HUES64 (cell line): ENCODE measurements at regions not wholly inside any gene's neighbourhood (a gene's known extent, or its start where the extent isn't known, plus 50 kb on each side); places are given as distances from the start of the nearest gene placed in this dataset.
"Not testable (repeated sequence)": the region's sequence is repeated elsewhere in the genome, so short reads cannot be mapped to it uniquely, and the experiment has no call there.

ENCODE experiments used
- H3K27ac ChIP-seq: 2 replicates; pipeline ENCODE4 v1.7.0; 2013; ENCODE audit warnings: low read depth, low read length, inconsistent platforms
- H3K27me3 ChIP-seq: 2 replicates; pipeline ENCODE4 v1.6.1; 2013; ENCODE audit warnings: mild to moderate bottlenecking, low read length; ENCODE audit not compliant: insufficient read depth
- H3K36me3 ChIP-seq: 2 replicates; pipeline ENCODE4 v1.6.1; 2013; ENCODE audit warnings: mild to moderate bottlenecking, low read length; ENCODE audit not compliant: insufficient read depth
- H3K4me1 ChIP-seq: 2 replicates; pipeline ENCODE4 v1.6.1; 2013; ENCODE audit warnings: mild to moderate bottlenecking, low read length, moderate library complexity; ENCODE audit not compliant: insufficient read depth
- H3K4me3 ChIP-seq: 2 replicates; pipeline ENCODE4 v1.5.1; 2013; ENCODE audit warnings: mild to moderate bottlenecking, low read length, moderate library complexity
- H3K9ac ChIP-seq: 2 replicates; pipeline ENCODE4 v1.6.1; 2013; ENCODE audit warnings: mild to moderate bottlenecking, low read depth, low read length
- H3K9me3 ChIP-seq: 2 replicates; pipeline ENCODE4 v1.6.1; 2013; ENCODE audit warnings: low read depth, low read length; ENCODE audit not compliant: insufficient read depth
- WGBS: fragments of 150-250, 120-280 bp; methylation state at CpG from one replicate; pipeline ENCODE4 v1.1.7; 2013; ENCODE audit warnings: missing lambda C conversion rate; 5-methylcytosine and 5-hydroxymethylcytosine counted together

GRCh38 chr12:97876780-97877179, 414.2 kb downstream of the RMST start:
- H3K27ac ChIP-seq: no peak overlapping the region
- H3K36me3 ChIP-seq: no peaks in the 10 kb centered on the region
- no peak overlapping the region for H3K9ac ChIP-seq
- H3K9me3 ChIP-seq: no peaks in the 10 kb centered on the region
- no peak overlapping the region for H3K4me3 ChIP-seq
- no peaks in the 10 kb centered on the region for H3K4me1 ChIP-seq
- no peaks in the 10 kb centered on the region for H3K27me3 ChIP-seq
- WGBS: 84% methylated on average over 3 of the region's 4 CpGs

- no peak overlapping the region for H3K9ac ChIP-seq
- H3K4me1 ChIP-seq: no peaks in the 10 kb centered on the region
- H3K36me3 ChIP-seq: no peaks in the 10 kb centered on the region
- H3K4me3 ChIP-seq: no peak overlapping the region
- H3K27ac ChIP-seq: no peak overlapping the region
- no peaks in the 10 kb centered on the region for H3K9me3 ChIP-seq
- H3K27me3 ChIP-seq: no peaks in the 10 kb centered on the region
Observed at GRCh38 chr12:97877404-97877803, 414.8 kb downstream of the RMST start.

GRCh38 chr12:97886511-97887176, 424.0 kb downstream of the RMST start:
- WGBS: 97% methylated on average over 3 of the region's 4 CpGs
- H3K27ac ChIP-seq: no peak overlapping the region
- no peak overlapping the region for H3K4me3 ChIP-seq
- H3K9ac ChIP-seq: no peak overlapping the region
- peaks cover 11% of the 10 kb centered on the region for H3K4me1 ChIP-seq
- no peaks in the 10 kb centered on the region for H3K27me3 ChIP-seq
- no peaks in the 10 kb centered on the region for H3K36me3 ChIP-seq
- H3K9me3 ChIP-seq: no peaks in the 10 kb centered on the region

DNA sequence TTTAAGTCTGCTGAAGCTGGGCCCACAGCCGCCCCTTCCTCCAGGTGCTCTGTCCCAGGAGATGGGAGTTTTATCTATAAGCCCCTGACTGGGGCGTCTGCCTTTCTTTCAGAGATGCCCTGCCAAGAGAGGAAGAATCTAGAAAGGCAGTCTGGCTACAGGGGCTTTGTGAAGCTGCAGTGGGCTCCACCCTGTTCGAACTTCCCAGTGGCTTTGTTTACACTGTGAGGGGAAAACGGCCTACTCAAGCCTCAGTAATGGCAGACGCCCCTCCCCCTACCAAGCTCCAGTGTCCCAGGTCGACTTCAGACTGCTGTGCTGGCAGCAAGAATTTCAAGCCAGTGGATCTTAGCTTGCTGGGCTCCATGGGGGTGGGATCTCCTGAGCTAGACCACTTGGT, 435.3 kb downstream of the RMST start:
- 57% methylated on average over 6 of the region's 6 CpGs for WGBS
- not testable (repeated sequence) for H3K36me3 ChIP-seq

GRCh38 chr12:97899529-97899928, 436.9 kb downstream of the RMST start:
- H3K36me3 ChIP-seq: no peaks in the 10 kb centered on the region
- H3K4me1 ChIP-seq: 0 out of 2 replicates have a peak, but pooled peaks cover 2% of the 10 kb centered on the region
- no peak overlapping the region for H3K4me3 ChIP-seq
- H3K9ac ChIP-seq: no peak overlapping the region
- H3K27me3 ChIP-seq: no peaks in the 10 kb centered on the region
- H3K9me3 ChIP-seq: no peaks in the 10 kb centered on the region
- no peak overlapping the region for H3K27ac ChIP-seq

More for the DNA sequence above, 435.3 kb downstream of the RMST start:
- H3K9ac ChIP-seq, H3K4me3 ChIP-seq, H3K9me3 ChIP-seq, H3K27ac ChIP-seq, H3K4me1 ChIP-seq, H3K27me3 ChIP-seq: not testable (repeated sequence)

DNA sequence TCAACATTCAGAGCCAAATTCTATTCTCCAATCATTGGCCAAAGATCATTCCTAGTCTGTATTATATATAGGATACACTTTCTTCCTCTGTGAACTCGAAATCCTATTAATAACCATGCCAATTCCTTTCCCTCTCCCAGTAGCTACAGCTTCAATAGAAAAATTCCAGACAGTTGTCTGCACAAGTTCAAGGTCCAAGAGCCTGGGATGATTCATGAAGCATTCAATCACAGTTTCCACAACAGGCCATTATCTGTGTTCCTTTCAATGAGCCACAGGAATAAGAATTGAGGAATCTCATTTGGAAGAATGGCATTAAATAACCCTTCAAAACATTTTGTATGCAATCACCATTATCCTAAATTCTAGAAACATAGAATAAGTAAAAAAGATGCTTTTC, 437.4 kb downstream of the RMST start:
- no peaks in the 10 kb centered on the region for H3K27me3 ChIP-seq
- no peak overlapping the region for H3K9ac ChIP-seq
- no peaks in the 10 kb centered on the region for H3K9me3 ChIP-seq
- H3K27ac ChIP-seq: no peak overlapping the region
- no peaks in the 10 kb centered on the region for H3K36me3 ChIP-seq
- no peak overlapping the region for H3K4me3 ChIP-seq
- WGBS: 91% methylated on average over 1 of the region's 1 CpG
- 0 out of 2 replicates have a peak, but pooled peaks cover 2% of the 10 kb centered on the region for H3K4me1 ChIP-seq

DNA sequence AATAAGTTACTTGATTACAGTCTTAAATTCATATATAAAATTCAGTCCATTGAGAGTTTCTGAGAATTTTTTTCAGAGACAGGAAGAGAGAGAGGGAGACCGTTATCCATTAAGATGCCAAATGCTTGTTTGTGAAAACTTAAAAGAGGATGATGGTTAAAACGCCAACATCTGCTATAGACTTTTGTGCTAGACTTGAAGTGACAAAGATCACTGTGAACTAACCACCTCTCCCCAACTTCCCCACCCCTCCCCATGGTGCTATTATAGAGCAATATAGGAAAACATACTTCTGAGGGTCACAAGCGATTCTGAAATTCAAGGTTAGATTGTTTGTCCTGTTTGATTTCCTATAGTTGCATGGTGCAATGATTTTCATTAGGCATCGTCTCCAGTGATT, 440.8 kb downstream of the RMST start:
- Histone ChIP-seq H3K4me3 (no peak overlapping the region), H3K36me3 (no peaks in the 10 kb centered on the region), H3K9me3 (no peaks in the 10 kb centered on the region), H3K9ac (no peak overlapping the region), H3K4me1 (0 out of 2 replicates have a peak, but pooled peaks cover under 1% of the 10 kb centered on the region), H3K27ac (no peak overlapping the region), H3K27me3 (no peaks in the 10 kb centered on the region)
- 94% methylated on average over 4 of the region's 4 CpGs for WGBS

GRCh38 chr12:97907504-97907903, 444.9 kb downstream of the RMST start:
- Histone ChIP-seq H3K9ac (no peak overlapping the region), H3K9me3 (no peaks in the 10 kb centered on the region), H3K4me3 (no peak overlapping the region), H3K4me1 (no peaks in the 10 kb centered on the region), H3K27ac (no peak overlapping the region), H3K27me3 (no peaks in the 10 kb centered on the region), H3K36me3 (no peaks in the 10 kb centered on the region)

DNA sequence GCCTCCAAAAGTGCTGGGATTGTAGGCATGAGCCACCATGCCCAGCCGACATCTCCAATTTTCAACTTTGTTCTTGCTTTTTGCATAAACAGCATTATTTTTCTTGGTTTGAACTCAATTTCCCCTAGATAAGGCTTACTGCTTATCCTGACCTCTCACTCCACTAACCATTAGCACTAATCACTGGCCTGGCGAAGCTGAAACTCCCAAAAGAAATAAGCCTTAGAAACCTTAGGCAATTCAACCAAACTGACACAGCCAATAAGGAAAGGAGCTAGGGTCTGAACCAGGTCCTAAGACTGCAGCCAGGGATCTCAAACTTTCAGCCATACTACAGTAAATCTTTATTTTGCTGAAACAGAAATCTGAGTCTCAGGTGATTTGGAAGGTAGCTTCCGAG, 448.0 kb downstream of the RMST start:
- Histone ChIP-seq H3K27ac (no peak overlapping the region), H3K4me3 (no peak overlapping the region), H3K27me3 (no peaks in the 10 kb centered on the region), H3K36me3 (no peaks in the 10 kb centered on the region), H3K9ac (no peak overlapping the region), H3K9me3 (no peaks in the 10 kb centered on the region), H3K4me1 (no peaks in the 10 kb centered on the region)
- 99% methylated on average over 3 of the region's 3 CpGs for WGBS

DNA sequence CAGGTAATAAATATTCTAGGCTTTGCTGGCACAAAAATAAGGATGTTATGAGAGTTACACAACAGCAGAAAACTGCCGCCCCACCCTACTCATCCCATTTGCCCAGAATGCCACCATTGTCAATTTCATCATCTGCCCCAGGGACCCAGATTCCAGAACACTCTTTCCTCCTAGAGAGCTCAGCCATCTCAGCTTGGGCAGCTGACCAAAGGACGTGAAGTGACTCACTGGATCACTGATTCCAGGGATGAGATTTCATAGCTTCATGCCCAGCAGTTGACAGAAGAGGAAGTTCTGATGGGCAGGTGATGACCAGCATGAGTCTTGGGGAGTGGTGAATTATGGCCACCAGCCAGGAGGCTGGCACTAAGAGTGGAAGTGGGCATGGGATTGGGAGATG, 450.3 kb downstream of the RMST start:
- no peaks in the 10 kb centered on the region for H3K27me3 ChIP-seq
- 91% methylated on average over 2 of the region's 2 CpGs for WGBS
- H3K4me3 ChIP-seq: no peak overlapping the region
- H3K9ac ChIP-seq: no peak overlapping the region
- no peak overlapping the region for H3K27ac ChIP-seq
- no peaks in the 10 kb centered on the region for H3K9me3 ChIP-seq
- H3K4me1 ChIP-seq: no peaks in the 10 kb centered on the region
- H3K36me3 ChIP-seq: no peaks in the 10 kb centered on the region

- Histone ChIP-seq H3K4me1 (no peaks in the 10 kb centered on the region), H3K9me3 (no peaks in the 10 kb centered on the region), H3K4me3 (no peak overlapping the region), H3K27me3 (no peaks in the 10 kb centered on the region), H3K36me3 (no peaks in the 10 kb centered on the region), H3K27ac (no peak overlapping the region), H3K9ac (no peak overlapping the region)
- whole genome bisulfite sequencing: 76% methylated on average over 1 of the region's 1 CpG
Observed at GRCh38 chr12:97921979-97922722, 459.5 kb downstream of the RMST start.
